GM12878 (cell line): ENCODE measurements at regions not wholly inside any gene's neighbourhood (a gene's known extent, or its start where the extent isn't known, plus 50 kb on each side); places are given as distances from the start of the nearest gene placed in this dataset.

Experiments
- ATAC-seq: fragments of 200-7000 bp; cut with Tn5 transposase; 3 replicates; pipeline ENCODE4 v1.9.1; 2020; ENCODE audit warnings: mild to moderate bottlenecking, moderate library complexity
- BruUV-seq: library from RNA; stranded (reverse); fragments of 400-500 nt; replicated peaks from 2 replicates; lab custom pipeline; 2021; lab: Mats Ljungman, UMichigan
- CTCF ChIA-PET: fragments of 300-600 bp; sonication (Branson Sonifier 250); formaldehyde crosslinking; extraction: SDS; loops from one replicate; lab custom pipeline; 2021; ENCODE audit warnings: inconsistent platforms; lab: Yijun Ruan, JAX
- POLR2A ChIA-PET: fragments of 350-600 bp; formaldehyde crosslinking; extraction: SDS; loops from one replicate; lab custom pipeline; 2021; ENCODE audit warnings: inconsistent platforms; lab: Charles Lee
- RAD21 ChIA-PET: fragments of 300-600 bp; sonication (Branson Sonifier 250); formaldehyde crosslinking; loops from one replicate; lab custom pipeline; 2023; ENCODE audit warnings: antibody characterized with exemption; ENCODE audit not compliant: unreplicated experiment; lab: Charles Lee
- SMC1A ChIA-PET: fragments of 300-600 bp; sonication (Branson Sonifier 250); formaldehyde crosslinking; loops from one replicate; lab custom pipeline; 2023; ENCODE audit not compliant: unreplicated experiment, uncharacterized antibody; lab: Charles Lee
- DNase-seq: peaks from one replicate; pipeline ENCODE4 v3.0.0-alpha.2; 2011; ENCODE audit warnings: low read depth, low spot score
- FAIRE-seq: peaks from 3 replicates; lab custom pipeline; 2011; peaks lifted over from hg19 to GRCh38; lab: Jason Lieb, UNC
- H2AFZ ChIP-seq: 2 replicates; pipeline ENCODE4 v1.6.0; 2011; ENCODE audit warnings: low read depth, low read length, control low read depth; ENCODE audit not compliant: control insufficient read depth
- H3K27ac ChIP-seq: 2 replicates; pipeline ENCODE4 v1.5.1; 2011; ENCODE audit warnings: control low read depth; ENCODE audit not compliant: control insufficient read depth, insufficient read depth
- H3K27me3 ChIP-seq, 2 experiments: replicated peaks in 1 of 2; 2 replicates each; pipeline versions ENCODE4 v1.6.0 to v1.6.1; 2011; ENCODE audit warnings: low read length in 1 of 2; ENCODE audit not compliant: control insufficient read depth in 2 of 2, insufficient read depth in 2 of 2
- H3K36me3 ChIP-seq, 2 experiments: 2 replicates each; pipeline ENCODE4 v1.5.1; 2011; ENCODE audit warnings: low read length in 1 of 2; ENCODE audit not compliant: control insufficient read depth in 2 of 2, insufficient read depth in 2 of 2
- H3K4me1 ChIP-seq: 2 replicates; pipeline ENCODE4 v1.6.1; 2011; ENCODE audit warnings: mild to moderate bottlenecking, low read length, moderate library complexity, mixed read lengths; ENCODE audit not compliant: control insufficient read depth, insufficient read depth
- H3K4me2 ChIP-seq: 2 replicates; pipeline ENCODE4 v1.6.0; 2011; ENCODE audit warnings: control low read depth; ENCODE audit not compliant: control insufficient read depth, insufficient read depth
- H3K4me3 ChIP-seq: fragments of 200-600 bp; sonication (generic); 2 replicates; pipeline ENCODE4 v1.5.1; 2016
- H3K79me2 ChIP-seq: 2 replicates; pipeline ENCODE4 v1.6.0; 2011; ENCODE audit warnings: low read length; ENCODE audit not compliant: control insufficient read depth, insufficient read depth
- H3K9ac ChIP-seq: 2 replicates; pipeline ENCODE4 v1.8.0; 2011; ENCODE audit warnings: low read length, control low read depth, mixed read lengths; ENCODE audit not compliant: control insufficient read depth, insufficient read depth
- H3K9me3 ChIP-seq: replicated peaks from 3 replicates; pipeline ENCODE4 v1.5.1; 2011; ENCODE audit warnings: mild to moderate bottlenecking, low read length; ENCODE audit not compliant: control insufficient read depth, insufficient read depth
- H4K20me1 ChIP-seq: 2 replicates; pipeline ENCODE4 v1.6.0; 2011; ENCODE audit not compliant: control insufficient read depth, insufficient read depth
- BRCA1 ChIP-seq: IDR thresholded peaks from 2 replicates; pipeline ENCODE4 v1.6.1; 2011; ENCODE audit warnings: low read depth, low read length, improper control_type of control experiment
- CHD4 ChIP-seq: fragments of 200-600 bp; sonication (generic); IDR thresholded peaks from 2 replicates; pipeline ENCODE4 v1.6.1; 2016; ENCODE audit warnings: mild to moderate bottlenecking
- EGR1 ChIP-seq, 2 experiments: IDR thresholded peaks; 1 replicate in 1 of 2; 2 replicates in 1 of 2; pipeline ENCODE4 v1.6.1; 2011 to 2012; ENCODE audit warnings: low read depth in 2 of 2, low read length in 2 of 2, borderline replicate concordance in 1 of 2, mild to moderate bottlenecking in 1 of 2, moderate library complexity in 1 of 2
- ELK1 ChIP-seq: IDR thresholded peaks from 2 replicates; pipeline ENCODE4 v1.6.1; 2012; ENCODE audit warnings: low read depth, low read length, improper control_type of control experiment
- MTA3 ChIP-seq: IDR thresholded peaks from 2 replicates; pipeline ENCODE4 v1.6.1; 2012; ENCODE audit warnings: low read length, inconsistent platforms, borderline replicate concordance
- NFXL1 ChIP-seq: fragments of 450-650 bp; IDR thresholded peaks from 2 replicates; pipeline ENCODE4 v1.6.1; 2017; ENCODE audit warnings: antibody characterized with exemption, mild to moderate bottlenecking, borderline replicate concordance
- WRNIP1 ChIP-seq: IDR thresholded peaks from 2 replicates; pipeline ENCODE4 v1.6.1; 2011; ENCODE audit warnings: low read depth, low read length, improper control_type of control experiment, borderline replicate concordance
- WGBS: methylation state at CpG from one replicate; pipeline ENCODE4 v1.1.6; 2016; ENCODE audit warnings: low lambda C conversion rate; ENCODE audit not compliant: insufficient replicate concordance, insufficient coverage; ENCODE audit errors: missing lambda C conversion rate; 5-methylcytosine and 5-hydroxymethylcytosine counted together
- in situ Hi-C: fragments of 300-500 bp; cut with MboI; formaldehyde crosslinking; loops from 9 replicates; pipeline ENCODE4 v1.14.3; 2018; ENCODE audit warnings: mixed read lengths
- intact Hi-C: fragments of 100-400 bp; cut with micrococcal nuclease; formaldehyde crosslinking; loops from one replicate; pipeline ENCODE4 v1.14.2; 2022; ENCODE audit not compliant: unreplicated experiment
- TF ChIP-seq, protein P1 (sequence below): fragments of 150-350 bp; IDR thresholded peaks from 2 replicates; pipeline ENCODE4 v1.6.1; 2014; ENCODE audit warnings: mild to moderate bottlenecking, low read depth, low read length
- TF ChIP-seq, protein P2 (sequence below): fragments of 450-650 bp; formaldehyde crosslinking; IDR thresholded peaks from 2 replicates; pipeline ENCODE4 v1.4.0; 2020; ENCODE audit warnings: mild to moderate bottlenecking, moderate library complexity

GRCh38 chr1:221805121-221805520 is 63.2 kb upstream of the DUSP10 start:
- no peak for FAIRE-seq
- intact Hi-C loops, result no loop called here

More at GRCh38 chr1:221805121-221805520, 63.2 kb upstream of the DUSP10 start:
- ChIA-PET SMC1A (interaction anchor here (1.0 to 2.0 kb wide), 3 partner anchors 9 to 36 kb away, joined by 3 to 7 read pairs (median 4); no protein-coding TSS in a partner anchor), POLR2A (no interaction called here), CTCF (interaction anchor here (1.2 kb wide), 1 partner anchor 10 kb away, joined by 4 read pairs; no protein-coding TSS in a partner anchor), RAD21 (no interaction called here)
- H2AFZ ChIP-seq, result no peak overlapping the region
- no peak overlapping the region for H3K27ac ChIP-seq
- no peak overlapping the region for H3K9ac ChIP-seq
- in situ Hi-C loops, result no loop called here
- BruUV-seq, result no TSS peak
- no peaks in the 10 kb centered on the region for H3K9me3 ChIP-seq
- H3K79me2 ChIP-seq, result no peaks in the 10 kb centered on the region
- H3K4me3 ChIP-seq, result no peak overlapping the region
- peaks cover 18% of the 10 kb centered on the region for H3K4me1 ChIP-seq
- TF ChIP-seq ELK1 (no peak), MTA3 (no peak), NFXL1 (no peak), WRNIP1 (no peak), BRCA1 (no peak), EGR1 (IDR thresholded peaks at IDR 0.05; ENCODE audit: borderline replicate concordance in 1 of 2, low read depth in 2 of 2, low read length in 2 of 2) (no peak), CHD4 (no peak)
- TF ChIP-seq, protein P1, sequence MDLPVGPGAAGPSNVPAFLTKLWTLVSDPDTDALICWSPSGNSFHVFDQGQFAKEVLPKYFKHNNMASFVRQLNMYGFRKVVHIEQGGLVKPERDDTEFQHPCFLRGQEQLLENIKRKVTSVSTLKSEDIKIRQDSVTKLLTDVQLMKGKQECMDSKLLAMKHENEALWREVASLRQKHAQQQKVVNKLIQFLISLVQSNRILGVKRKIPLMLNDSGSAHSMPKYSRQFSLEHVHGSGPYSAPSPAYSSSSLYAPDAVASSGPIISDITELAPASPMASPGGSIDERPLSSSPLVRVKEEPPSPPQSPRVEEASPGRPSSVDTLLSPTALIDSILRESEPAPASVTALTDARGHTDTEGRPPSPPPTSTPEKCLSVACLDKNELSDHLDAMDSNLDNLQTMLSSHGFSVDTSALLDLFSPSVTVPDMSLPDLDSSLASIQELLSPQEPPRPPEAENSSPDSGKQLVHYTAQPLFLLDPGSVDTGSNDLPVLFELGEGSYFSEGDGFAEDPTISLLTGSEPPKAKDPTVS, result no peak
- TF ChIP-seq, protein P2, sequence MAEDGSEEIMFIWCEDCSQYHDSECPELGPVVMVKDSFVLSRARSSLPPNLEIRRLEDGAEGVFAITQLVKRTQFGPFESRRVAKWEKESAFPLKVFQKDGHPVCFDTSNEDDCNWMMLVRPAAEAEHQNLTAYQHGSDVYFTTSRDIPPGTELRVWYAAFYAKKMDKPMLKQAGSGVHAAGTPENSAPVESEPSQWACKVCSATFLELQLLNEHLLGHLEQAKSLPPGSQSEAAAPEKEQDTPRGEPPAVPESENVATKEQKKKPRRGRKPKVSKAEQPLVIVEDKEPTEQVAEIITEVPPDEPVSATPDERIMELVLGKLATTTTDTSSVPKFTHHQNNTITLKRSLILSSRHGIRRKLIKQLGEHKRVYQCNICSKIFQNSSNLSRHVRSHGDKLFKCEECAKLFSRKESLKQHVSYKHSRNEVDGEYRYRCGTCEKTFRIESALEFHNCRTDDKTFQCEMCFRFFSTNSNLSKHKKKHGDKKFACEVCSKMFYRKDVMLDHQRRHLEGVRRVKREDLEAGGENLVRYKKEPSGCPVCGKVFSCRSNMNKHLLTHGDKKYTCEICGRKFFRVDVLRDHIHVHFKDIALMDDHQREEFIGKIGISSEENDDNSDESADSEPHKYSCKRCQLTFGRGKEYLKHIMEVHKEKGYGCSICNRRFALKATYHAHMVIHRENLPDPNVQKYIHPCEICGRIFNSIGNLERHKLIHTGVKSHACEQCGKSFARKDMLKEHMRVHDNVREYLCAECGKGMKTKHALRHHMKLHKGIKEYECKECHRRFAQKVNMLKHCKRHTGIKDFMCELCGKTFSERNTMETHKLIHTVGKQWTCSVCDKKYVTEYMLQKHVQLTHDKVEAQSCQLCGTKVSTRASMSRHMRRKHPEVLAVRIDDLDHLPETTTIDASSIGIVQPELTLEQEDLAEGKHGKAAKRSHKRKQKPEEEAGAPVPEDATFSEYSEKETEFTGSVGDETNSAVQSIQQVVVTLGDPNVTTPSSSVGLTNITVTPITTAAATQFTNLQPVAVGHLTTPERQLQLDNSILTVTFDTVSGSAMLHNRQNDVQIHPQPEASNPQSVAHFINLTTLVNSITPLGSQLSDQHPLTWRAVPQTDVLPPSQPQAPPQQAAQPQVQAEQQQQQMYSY (CRISPR knock-in tag), result no peak
- 100% methylated on average over 1 of the region's 1 CpG for WGBS
- H3K27me3 ChIP-seq, result no peaks in the 10 kb centered on the region
- DNase-seq (no peak), ATAC-seq (no peak)
- H3K36me3 ChIP-seq, result no peaks in the 10 kb centered on the region
- no peak overlapping the region for H3K4me2 ChIP-seq
- H4K20me1 ChIP-seq, result no peaks in the 10 kb centered on the region
